RPMI7951 (cell line): ENCODE measurements at regions not wholly inside any gene's neighbourhood (a gene's known extent, or its start where the extent isn't known, plus 50 kb on each side); places are given as distances from the start of the nearest gene placed in this dataset.

ENCODE experiments used
- DNase-seq: peaks from one replicate; pipeline ENCODE4 v3.0.0-alpha.2; 2012; ENCODE audit warnings: low read depth

GRCh38 chr11:128328955-128329551 is 258.3 kb downstream of the ETS1 start:
- DNase-seq, result peak; percentile 82

GRCh38 chr11:128327274-128327673 is 260.1 kb downstream of the ETS1 start:
- DNase-seq, result no peak

GRCh38 chr11:128326791-128327190 is 260.6 kb downstream of the ETS1 start:
- DNase-seq, result no peak

GRCh38 chr11:128324531-128325141 is 262.7 kb downstream of the ETS1 start:
- no peak for DNase-seq

GRCh38 chr11:128324051-128324481 is 263.3 kb downstream of the ETS1 start:
- DNase-seq, result no peak

GRCh38 chr11:128323381-128323780 is 264.0 kb downstream of the ETS1 start:
- no peak for DNase-seq

GRCh38 chr11:128318856-128319474 is 268.4 kb downstream of the ETS1 start:
- DNase-seq, result no peak

GRCh38 chr11:128316541-128317227 is 270.7 kb downstream of the ETS1 start:
- no peak for DNase-seq

GRCh38 chr11:128315933-128316332 is 271.4 kb downstream of the ETS1 start:
- no peak for DNase-seq

GRCh38 chr11:128313931-128314330 is 273.4 kb downstream of the ETS1 start:
- no peak for DNase-seq

- no peak for DNase-seq
Measured at GRCh38 chr11:128311742-128312719, 275.3 kb downstream of the ETS1 start.

- no peak for DNase-seq
Measured at GRCh38 chr11:128310676-128311445, 276.5 kb downstream of the ETS1 start.

GRCh38 chr11:128310005-128310404 is 277.4 kb downstream of the ETS1 start:
- DNase-seq, result no peak

- DNase-seq, result no peak
Measured at GRCh38 chr11:128308794-128309193, 278.6 kb downstream of the ETS1 start.

GRCh38 chr11:128305588-128305987 is 281.8 kb downstream of the ETS1 start:
- DNase-seq, result no peak

GRCh38 chr11:128304666-128305485 is 282.5 kb downstream of the ETS1 start:
- no peak for DNase-seq

GRCh38 chr11:128304116-128304515 is 283.2 kb downstream of the ETS1 start:
- DNase-seq, result no peak

- no peak for DNase-seq
Measured at GRCh38 chr11:128303383-128303782, 284.0 kb downstream of the ETS1 start.

GRCh38 chr11:128302425-128303186 is 284.8 kb downstream of the ETS1 start:
- no peak for DNase-seq
